ENCODE measurements at regions not wholly inside any gene's neighbourhood (a gene's known extent, or its start where the extent isn't known, plus 50 kb on each side); places are given as distances from the start of the nearest gene placed in this dataset.

DNA sequence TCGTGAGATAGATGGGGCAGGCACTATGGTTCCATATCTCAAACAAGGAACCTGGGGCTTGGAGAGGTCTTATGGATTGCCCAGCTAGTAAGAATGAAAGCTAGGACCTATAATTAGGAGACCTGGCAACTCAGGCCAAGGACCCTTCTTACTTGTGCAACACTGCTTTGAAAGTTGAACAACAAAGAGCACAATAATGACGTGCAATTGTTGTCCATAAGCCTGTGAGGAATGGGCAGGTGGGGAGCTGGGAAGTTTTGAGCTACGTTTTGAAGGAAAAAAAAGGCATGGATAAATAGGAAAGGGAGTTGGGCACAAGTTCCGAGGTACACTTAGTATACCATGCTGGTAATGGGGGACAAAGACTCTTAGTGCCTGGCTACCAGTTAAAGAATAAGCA, 104.3 kb downstream of the HS3ST3B1 start:
- Histone ChIP-seq H3K18ac (ENCODE audit: extremely low read depth, low read length) (no peak overlapping the region), H4K20me1 (replicated peaks in 1 of 2; ENCODE audit: control insufficient read depth in 1 of 2, insufficient read depth in 2 of 2, low read length in 2 of 2) (no peaks in the 10 kb centered on the region), H2BK120ac (replicated peaks; ENCODE audit: low read depth, low read length) (no peak overlapping the region), H4K91ac (replicated peaks; ENCODE audit: insufficient read length, low read length) (no peak overlapping the region), H2BK20ac (ENCODE audit: low read length) (no peak overlapping the region), H3K79me2 (ENCODE audit: control insufficient read depth in 1 of 2, insufficient read depth in 2 of 2, low read length in 2 of 2) (no peaks in the 10 kb centered on the region), H2AK5ac (ENCODE audit: low read depth, low read length) (no peak overlapping the region), H4K8ac (ENCODE audit: extremely low read depth, insufficient read depth, low read length) (no peak overlapping the region), H3K23me2 (ENCODE audit: low read depth, low read length) (no peaks in the 10 kb centered on the region), H3K4me2 (ENCODE audit: insufficient read depth in 1 of 2, low read depth in 2 of 2, low read length in 2 of 2) (no peak overlapping the region), H3K14ac (ENCODE audit: insufficient read length) (no peak overlapping the region), H2BK15ac (ENCODE audit: low read length) (no peak overlapping the region), H3K79me1 (ENCODE audit: low read depth, low read length) (no peaks in the 10 kb centered on the region), H2BK12ac (ENCODE audit: low read depth, low read length) (no peak overlapping the region), H3K36me3 (ENCODE audit: control insufficient read depth in 2 of 4, insufficient read depth in 4 of 4, low read length in 3 of 4) (no peaks in the 10 kb centered on the region), H3K56ac (replicated peaks; ENCODE audit: insufficient read length, low read depth, low read length) (no peak overlapping the region), H4K5ac (ENCODE audit: insufficient read length, low read depth, low read length) (no peak overlapping the region), H3K27ac (ENCODE audit: low read depth, low read length) (no peak overlapping the region), H3K4ac (replicated peaks; ENCODE audit: insufficient read length, low read depth, low read length) (no peak overlapping the region), H3K27me3 (replicated peaks in 1 of 4; ENCODE audit: control insufficient read depth in 3 of 4, extremely low read depth in 1 of 4, insufficient read depth in 3 of 4, low read length in 3 of 4) (no peaks in the 10 kb centered on the region), H3K9me3 (ENCODE audit: insufficient read depth in 2 of 2, low read depth in 1 of 2, low read length in 1 of 2) (peaks cover 4 to 9% of the 10 kb centered on the region in 2 experiments; a peak in 2 of 4 replicates), H3K4me3 (ENCODE audit: extremely low read depth in 1 of 4, insufficient read depth in 2 of 4, low read depth in 3 of 4, low read length in 4 of 4) (no peak overlapping the region), H3K4me1 (replicated peaks in 1 of 4; ENCODE audit: control insufficient read depth in 3 of 4, insufficient read depth in 4 of 4, low read length in 3 of 4) (no peaks in the 10 kb centered on the region; a peak in 1 of 7 replicates), H2BK5ac (ENCODE audit: low read depth, low read length) (no peak overlapping the region), H2AFZ (ENCODE audit: low read length) (no peak overlapping the region), H3K23ac (ENCODE audit: insufficient read length) (no peak overlapping the region), H3K9ac (replicated peaks in 1 of 4; ENCODE audit: extremely low read depth in 1 of 4, low read depth in 3 of 4, low read length in 3 of 4) (no peak overlapping the region)
- FAIRE-seq: no peak
- no peak for DNase-seq (ENCODE audit: low read depth in 1 of 2, low spot score in 2 of 2)
- WGBS, 2 experiments (ENCODE audit: extremely low coverage in 1 of 2, insufficient coverage in 1 of 2, insufficient read length in 1 of 2, insufficient replicate concordance in 2 of 2, low coverage in 1 of 2, low lambda C conversion rate in 2 of 2, missing lambda C conversion rate in 1 of 2): 85% methylated on average over 4 of the region's 4 CpGs; no CpG with 5 or more reads in 1 of the 2 experiments
- ChIA-PET POLR2A (ENCODE audit: partially characterized antibody) (no interaction called here), CTCF (ENCODE audit: partially characterized antibody) (interaction anchor here (1.3 kb wide), 1 partner anchor 148 kb away, joined by 3 read pairs; no protein-coding TSS in a partner anchor)
- TF ChIP-seq, protein P1, sequence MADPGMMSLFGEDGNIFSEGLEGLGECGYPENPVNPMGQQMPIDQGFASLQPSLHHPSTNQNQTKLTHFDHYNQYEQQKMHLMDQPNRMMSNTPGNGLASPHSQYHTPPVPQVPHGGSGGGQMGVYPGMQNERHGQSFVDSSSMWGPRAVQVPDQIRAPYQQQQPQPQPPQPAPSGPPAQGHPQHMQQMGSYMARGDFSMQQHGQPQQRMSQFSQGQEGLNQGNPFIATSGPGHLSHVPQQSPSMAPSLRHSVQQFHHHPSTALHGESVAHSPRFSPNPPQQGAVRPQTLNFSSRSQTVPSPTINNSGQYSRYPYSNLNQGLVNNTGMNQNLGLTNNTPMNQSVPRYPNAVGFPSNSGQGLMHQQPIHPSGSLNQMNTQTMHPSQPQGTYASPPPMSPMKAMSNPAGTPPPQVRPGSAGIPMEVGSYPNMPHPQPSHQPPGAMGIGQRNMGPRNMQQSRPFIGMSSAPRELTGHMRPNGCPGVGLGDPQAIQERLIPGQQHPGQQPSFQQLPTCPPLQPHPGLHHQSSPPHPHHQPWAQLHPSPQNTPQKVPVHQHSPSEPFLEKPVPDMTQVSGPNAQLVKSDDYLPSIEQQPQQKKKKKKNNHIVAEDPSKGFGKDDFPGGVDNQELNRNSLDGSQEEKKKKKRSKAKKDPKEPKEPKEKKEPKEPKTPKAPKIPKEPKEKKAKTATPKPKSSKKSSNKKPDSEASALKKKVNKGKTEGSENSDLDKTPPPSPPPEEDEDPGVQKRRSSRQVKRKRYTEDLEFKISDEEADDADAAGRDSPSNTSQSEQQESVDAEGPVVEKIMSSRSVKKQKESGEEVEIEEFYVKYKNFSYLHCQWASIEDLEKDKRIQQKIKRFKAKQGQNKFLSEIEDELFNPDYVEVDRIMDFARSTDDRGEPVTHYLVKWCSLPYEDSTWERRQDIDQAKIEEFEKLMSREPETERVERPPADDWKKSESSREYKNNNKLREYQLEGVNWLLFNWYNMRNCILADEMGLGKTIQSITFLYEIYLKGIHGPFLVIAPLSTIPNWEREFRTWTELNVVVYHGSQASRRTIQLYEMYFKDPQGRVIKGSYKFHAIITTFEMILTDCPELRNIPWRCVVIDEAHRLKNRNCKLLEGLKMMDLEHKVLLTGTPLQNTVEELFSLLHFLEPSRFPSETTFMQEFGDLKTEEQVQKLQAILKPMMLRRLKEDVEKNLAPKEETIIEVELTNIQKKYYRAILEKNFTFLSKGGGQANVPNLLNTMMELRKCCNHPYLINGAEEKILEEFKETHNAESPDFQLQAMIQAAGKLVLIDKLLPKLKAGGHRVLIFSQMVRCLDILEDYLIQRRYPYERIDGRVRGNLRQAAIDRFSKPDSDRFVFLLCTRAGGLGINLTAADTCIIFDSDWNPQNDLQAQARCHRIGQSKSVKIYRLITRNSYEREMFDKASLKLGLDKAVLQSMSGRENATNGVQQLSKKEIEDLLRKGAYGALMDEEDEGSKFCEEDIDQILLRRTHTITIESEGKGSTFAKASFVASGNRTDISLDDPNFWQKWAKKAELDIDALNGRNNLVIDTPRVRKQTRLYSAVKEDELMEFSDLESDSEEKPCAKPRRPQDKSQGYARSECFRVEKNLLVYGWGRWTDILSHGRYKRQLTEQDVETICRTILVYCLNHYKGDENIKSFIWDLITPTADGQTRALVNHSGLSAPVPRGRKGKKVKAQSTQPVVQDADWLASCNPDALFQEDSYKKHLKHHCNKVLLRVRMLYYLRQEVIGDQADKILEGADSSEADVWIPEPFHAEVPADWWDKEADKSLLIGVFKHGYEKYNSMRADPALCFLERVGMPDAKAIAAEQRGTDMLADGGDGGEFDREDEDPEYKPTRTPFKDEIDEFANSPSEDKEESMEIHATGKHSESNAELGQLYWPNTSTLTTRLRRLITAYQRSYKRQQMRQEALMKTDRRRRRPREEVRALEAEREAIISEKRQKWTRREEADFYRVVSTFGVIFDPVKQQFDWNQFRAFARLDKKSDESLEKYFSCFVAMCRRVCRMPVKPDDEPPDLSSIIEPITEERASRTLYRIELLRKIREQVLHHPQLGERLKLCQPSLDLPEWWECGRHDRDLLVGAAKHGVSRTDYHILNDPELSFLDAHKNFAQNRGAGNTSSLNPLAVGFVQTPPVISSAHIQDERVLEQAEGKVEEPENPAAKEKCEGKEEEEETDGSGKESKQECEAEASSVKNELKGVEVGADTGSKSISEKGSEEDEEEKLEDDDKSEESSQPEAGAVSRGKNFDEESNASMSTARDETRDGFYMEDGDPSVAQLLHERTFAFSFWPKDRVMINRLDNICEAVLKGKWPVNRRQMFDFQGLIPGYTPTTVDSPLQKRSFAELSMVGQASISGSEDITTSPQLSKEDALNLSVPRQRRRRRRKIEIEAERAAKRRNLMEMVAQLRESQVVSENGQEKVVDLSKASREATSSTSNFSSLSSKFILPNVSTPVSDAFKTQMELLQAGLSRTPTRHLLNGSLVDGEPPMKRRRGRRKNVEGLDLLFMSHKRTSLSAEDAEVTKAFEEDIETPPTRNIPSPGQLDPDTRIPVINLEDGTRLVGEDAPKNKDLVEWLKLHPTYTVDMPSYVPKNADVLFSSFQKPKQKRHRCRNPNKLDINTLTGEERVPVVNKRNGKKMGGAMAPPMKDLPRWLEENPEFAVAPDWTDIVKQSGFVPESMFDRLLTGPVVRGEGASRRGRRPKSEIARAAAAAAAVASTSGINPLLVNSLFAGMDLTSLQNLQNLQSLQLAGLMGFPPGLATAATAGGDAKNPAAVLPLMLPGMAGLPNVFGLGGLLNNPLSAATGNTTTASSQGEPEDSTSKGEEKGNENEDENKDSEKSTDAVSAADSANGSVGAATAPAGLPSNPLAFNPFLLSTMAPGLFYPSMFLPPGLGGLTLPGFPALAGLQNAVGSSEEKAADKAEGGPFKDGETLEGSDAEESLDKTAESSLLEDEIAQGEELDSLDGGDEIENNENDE (IDR thresholded peaks at IDR 0.05; ENCODE audit: insufficient replicate concordance, low read length): no peak

Measured in H1 (cell line).